OCI-LY1 (cell line): ENCODE measurements at regions not wholly inside any gene's neighbourhood (a gene's known extent, or its start where the extent isn't known, plus 50 kb on each side); places are given as distances from the start of the nearest gene placed in this dataset.

Experiments
- CTCF ChIP-seq: fragments of 200-600 bp; sonication (generic), shearing (Covaris generic); IDR thresholded peaks from 2 replicates; pipeline ENCODE4 v1.5.1; 2017; ENCODE audit warnings: mild to moderate bottlenecking, antibody characterized with exemption, low read length, moderate library complexity, mixed read lengths
- EZH2 ChIP-seq: fragments of 200-600 bp; sonication (generic), shearing (Covaris generic); IDR thresholded peaks from 2 replicates; pipeline ENCODE4 v1.8.0; 2017; ENCODE audit warnings: borderline replicate concordance, mixed run types, mild to moderate bottlenecking, antibody characterized with exemption, low read length, moderate library complexity, mixed read lengths

- no peak for TF ChIP-seq CTCF
- no peak for TF ChIP-seq EZH2
These were observed 403.8 kb upstream of the PDE3A start for GRCh38 chr12:19964549-19964948.
